BE2C (cell line): ENCODE measurements at regions not wholly inside any gene's neighbourhood (a gene's known extent, or its start where the extent isn't known, plus 50 kb on each side); places are given as distances from the start of the nearest gene placed in this dataset.

ENCODE experiments used
- DNase-seq: peaks from one replicate; pipeline ENCODE4 v3.0.0-alpha.2; 2020
- H3K27me3 ChIP-seq: fragments of 250-450 bp; sonication (Bioruptor Pico); 2 replicates; pipeline ENCODE4 v1.5.1; 2020; ENCODE audit warnings: mild to moderate bottlenecking
- H3K36me3 ChIP-seq: fragments of 250-450 bp; sonication (Bioruptor Pico); 2 replicates; pipeline ENCODE4 v1.5.1; 2020; ENCODE audit warnings: mild to moderate bottlenecking
- H3K4me1 ChIP-seq: fragments of 250-450 bp; sonication (Bioruptor Pico); 2 replicates; pipeline ENCODE4 v1.5.1; 2020
- H3K4me3 ChIP-seq: 2 replicates; pipeline ENCODE4 v1.5.1; 2011; ENCODE audit warnings: low read depth, low read length
- H3K9me3 ChIP-seq: fragments of 250-450 bp; sonication (Bioruptor Pico); 2 replicates; pipeline ENCODE4 v1.5.1; 2020
- TF ChIP-seq, protein P1 (sequence below): IDR thresholded peaks from 2 replicates; pipeline ENCODE4 v1.5.1; 2012; ENCODE audit warnings: mild to moderate bottlenecking, low read depth, low read length

DNA sequence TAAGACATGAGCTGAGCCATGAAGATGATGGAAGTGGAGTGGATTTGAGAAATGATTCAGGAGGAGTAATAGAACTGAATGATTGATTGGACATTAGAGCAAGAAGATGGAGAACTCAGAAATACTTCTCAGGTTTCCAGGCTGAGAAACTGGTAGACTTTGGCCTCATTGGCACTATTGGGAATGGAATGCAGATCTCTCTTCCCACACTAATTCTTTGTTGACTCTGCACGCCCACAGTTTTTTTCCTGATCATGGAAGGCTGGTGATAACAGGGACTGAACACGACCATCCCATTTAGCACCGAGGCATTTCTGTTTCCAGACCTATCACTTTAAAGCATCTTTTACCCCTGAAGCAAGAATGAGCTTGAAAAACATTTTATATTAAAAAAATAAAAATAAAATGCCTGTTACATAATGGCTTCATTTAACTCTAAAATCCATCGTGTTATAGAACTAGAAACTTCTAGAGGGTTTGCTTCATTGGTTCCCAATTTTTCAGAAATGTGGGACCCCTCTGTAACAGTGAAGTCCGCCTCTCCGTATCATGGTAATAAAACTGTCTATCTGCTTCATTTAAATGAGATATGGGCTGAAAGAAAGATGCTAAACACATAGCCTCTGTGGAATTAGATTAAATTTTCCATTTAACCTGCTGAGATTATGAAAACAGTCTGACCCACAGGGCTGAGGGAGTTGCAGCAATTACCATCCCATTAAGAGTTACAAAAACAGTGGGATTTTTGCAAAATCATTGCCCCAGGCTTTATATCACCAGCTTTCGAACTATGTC is 562.0 kb upstream of the CFAP20DC start:
- DNase-seq = no peak
- TF ChIP-seq, protein P1, sequence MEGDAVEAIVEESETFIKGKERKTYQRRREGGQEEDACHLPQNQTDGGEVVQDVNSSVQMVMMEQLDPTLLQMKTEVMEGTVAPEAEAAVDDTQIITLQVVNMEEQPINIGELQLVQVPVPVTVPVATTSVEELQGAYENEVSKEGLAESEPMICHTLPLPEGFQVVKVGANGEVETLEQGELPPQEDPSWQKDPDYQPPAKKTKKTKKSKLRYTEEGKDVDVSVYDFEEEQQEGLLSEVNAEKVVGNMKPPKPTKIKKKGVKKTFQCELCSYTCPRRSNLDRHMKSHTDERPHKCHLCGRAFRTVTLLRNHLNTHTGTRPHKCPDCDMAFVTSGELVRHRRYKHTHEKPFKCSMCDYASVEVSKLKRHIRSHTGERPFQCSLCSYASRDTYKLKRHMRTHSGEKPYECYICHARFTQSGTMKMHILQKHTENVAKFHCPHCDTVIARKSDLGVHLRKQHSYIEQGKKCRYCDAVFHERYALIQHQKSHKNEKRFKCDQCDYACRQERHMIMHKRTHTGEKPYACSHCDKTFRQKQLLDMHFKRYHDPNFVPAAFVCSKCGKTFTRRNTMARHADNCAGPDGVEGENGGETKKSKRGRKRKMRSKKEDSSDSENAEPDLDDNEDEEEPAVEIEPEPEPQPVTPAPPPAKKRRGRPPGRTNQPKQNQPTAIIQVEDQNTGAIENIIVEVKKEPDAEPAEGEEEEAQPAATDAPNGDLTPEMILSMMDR = no peak
- Histone ChIP-seq H3K9me3 (no peaks in the 10 kb centered on the region), H3K36me3 (no peaks in the 10 kb centered on the region), H3K4me1 (no peaks in the 10 kb centered on the region; the same call in 1 of the 2 replicates), H3K27me3 (no peaks in the 10 kb centered on the region), H3K4me3 (no peak overlapping the region)

DNA sequence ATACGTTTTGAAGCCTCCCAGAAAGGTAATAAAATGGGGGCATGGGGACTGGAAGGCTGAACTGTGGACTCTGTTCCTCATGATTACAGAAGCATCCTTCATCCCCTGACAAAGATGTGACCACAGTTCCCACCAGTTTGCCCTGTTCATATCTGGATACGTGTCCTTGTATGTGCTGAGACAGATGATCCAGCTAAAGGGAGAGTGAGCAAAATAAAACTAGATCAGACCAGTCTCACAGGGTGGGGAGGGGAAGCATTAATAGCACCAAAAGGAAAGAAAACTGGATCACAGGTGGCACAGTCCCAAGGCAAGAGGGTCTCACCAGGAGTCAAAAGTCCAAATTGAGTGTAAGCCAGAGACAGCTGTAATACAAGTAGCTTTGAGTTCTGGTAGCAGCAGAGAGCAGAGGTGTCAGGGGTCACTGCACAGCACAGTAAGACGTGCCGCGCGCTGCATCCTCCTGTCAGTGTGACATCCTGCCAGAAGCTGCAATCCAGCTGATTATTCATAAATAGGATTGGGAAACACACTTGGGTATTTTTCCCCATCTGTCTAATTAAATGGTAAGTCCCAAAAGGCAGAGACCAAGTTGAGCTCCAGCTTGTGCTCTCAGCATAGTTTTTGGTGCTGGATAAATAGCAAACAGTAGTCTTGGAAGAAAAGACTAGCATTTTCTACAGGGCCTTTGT is 560.0 kb upstream of the CFAP20DC start:
- H3K4me3 ChIP-seq = no peak overlapping the region
- H3K27me3 ChIP-seq = no peaks in the 10 kb centered on the region
- no peaks in the 10 kb centered on the region; the same call in 1 of the 2 replicates for H3K4me1 ChIP-seq
- no peaks in the 10 kb centered on the region for H3K9me3 ChIP-seq
- no peaks in the 10 kb centered on the region for H3K36me3 ChIP-seq
- TF ChIP-seq, protein P1 = no peak
- DNase-seq = peak; percentile 10

DNA sequence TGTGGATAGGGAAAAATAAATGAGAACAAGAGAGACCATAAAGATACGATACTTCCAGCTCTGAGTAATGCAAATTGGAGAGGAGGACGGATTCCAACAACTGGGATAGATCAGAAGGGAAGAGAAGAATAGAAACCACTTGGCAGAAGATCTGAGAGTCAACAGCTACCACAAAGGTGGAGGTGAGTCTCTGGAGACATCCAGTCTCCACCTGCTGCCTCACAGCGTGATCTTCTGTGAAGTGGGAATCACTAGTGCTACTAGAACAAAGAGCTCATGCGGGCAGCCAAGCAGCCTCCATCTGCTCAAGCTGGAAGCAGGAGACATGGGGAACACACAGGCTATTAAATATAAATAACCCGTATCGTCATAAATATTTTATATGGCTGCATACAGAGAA is 558.5 kb upstream of the CFAP20DC start:
- no peak overlapping the region for H3K4me3 ChIP-seq
- no peaks in the 10 kb centered on the region for H3K9me3 ChIP-seq
- no peaks in the 10 kb centered on the region for H3K27me3 ChIP-seq
- DNase-seq = no peak
- TF ChIP-seq, protein P1 = no peak
- no peaks in the 10 kb centered on the region for H3K36me3 ChIP-seq
- no peaks in the 10 kb centered on the region; the same call in 1 of the 2 replicates for H3K4me1 ChIP-seq

DNA sequence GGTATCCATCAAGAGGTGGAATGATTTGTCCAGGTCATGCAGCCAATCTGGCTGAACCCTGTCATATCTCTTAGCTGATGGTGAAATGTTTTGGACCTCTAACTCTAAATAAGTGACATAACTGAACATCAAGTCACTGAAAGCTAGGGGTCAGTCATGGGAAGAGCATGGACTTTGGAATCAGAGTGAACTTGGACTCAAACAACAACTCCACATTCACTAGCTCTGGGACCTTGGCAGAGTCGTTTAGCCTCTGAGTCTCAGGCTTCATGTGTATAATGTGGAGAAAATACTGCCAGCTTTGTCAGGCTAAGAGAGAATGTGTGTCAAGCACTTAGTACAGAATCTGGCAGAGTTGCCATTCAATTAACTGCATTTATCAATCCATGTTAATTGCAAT is 557.8 kb upstream of the CFAP20DC start:
- DNase-seq = no peak
- TF ChIP-seq, protein P1 = peak; percentile 27; the same call in 1 of the 2 replicates
- H3K9me3 ChIP-seq = no peaks in the 10 kb centered on the region
- H3K4me3 ChIP-seq = no peak overlapping the region
- H3K27me3 ChIP-seq = no peaks in the 10 kb centered on the region
- no peaks in the 10 kb centered on the region; the same call in 1 of the 2 replicates for H3K4me1 ChIP-seq
- no peaks in the 10 kb centered on the region for H3K36me3 ChIP-seq

DNA sequence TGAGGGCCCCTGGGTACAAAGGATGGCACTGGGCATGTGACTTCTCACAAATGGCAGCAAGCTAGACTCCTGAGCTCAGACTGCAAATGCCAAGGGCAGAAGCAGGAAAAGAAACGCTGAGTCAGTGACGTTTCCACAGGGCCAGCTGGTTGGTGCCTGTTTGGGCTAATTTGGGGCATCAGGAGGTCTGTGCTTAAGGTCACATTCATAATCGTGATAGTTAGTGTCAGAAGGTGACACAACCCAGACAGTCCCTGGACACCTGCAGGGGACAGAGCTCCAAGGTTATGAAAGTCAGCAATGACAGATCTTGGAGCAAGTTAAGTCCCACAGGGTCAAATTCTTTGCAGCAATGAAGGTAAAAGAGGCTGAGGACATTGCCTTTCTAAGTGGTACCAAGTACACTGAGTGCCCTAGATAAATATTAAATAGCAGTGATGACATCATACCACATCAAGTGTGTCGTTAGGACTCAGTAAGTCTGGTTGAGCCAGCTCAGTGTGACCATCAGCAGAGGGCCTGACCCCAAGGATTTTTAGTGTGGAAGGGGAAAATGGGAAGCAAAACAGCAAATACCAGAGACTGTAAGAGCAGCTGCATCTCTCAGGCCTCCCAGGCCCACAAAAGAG is 556.9 kb upstream of the CFAP20DC start:
- Histone ChIP-seq H3K36me3 (no peaks in the 10 kb centered on the region), H3K4me3 (no peak overlapping the region), H3K27me3 (no peaks in the 10 kb centered on the region), H3K4me1 (no peaks in the 10 kb centered on the region; the same call in 1 of the 2 replicates), H3K9me3 (no peaks in the 10 kb centered on the region)
- DNase-seq = no peak
- TF ChIP-seq, protein P1 = no peak
